MM.1S (cell line): ENCODE measurements at regions not wholly inside any gene's neighbourhood (a gene's known extent, or its start where the extent isn't known, plus 50 kb on each side); places are given as distances from the start of the nearest gene placed in this dataset.

Experiments
- DNase-seq: peaks from one replicate; pipeline ENCODE4 v3.0.0-alpha.2; 2015
- H2AFZ ChIP-seq: fragments of 300-600 bp; sonication (generic); 2 replicates; pipeline ENCODE4 v1.6.0; 2016; ENCODE audit warnings: antibody characterized with exemption, low read length
- H3F3A ChIP-seq: fragments of 300-600 bp; sonication (generic); 2 replicates; pipeline ENCODE4 v1.6.1; 2016; ENCODE audit warnings: mild to moderate bottlenecking, antibody characterized with exemption, low read length, moderate library complexity, mixed read lengths; ENCODE audit not compliant: insufficient read depth
- H3K27ac ChIP-seq: fragments of 300-600 bp; sonication (generic); 2 replicates; pipeline ENCODE4 v1.5.1; 2016; ENCODE audit warnings: mild to moderate bottlenecking, low read length
- H3K27me3 ChIP-seq: fragments of 300-600 bp; sonication (generic); replicated peaks from 2 replicates; pipeline ENCODE4 v1.6.0; 2016; ENCODE audit warnings: low read length; ENCODE audit not compliant: insufficient read depth
- H3K36me3 ChIP-seq: fragments of 300-600 bp; sonication (generic); replicated peaks from 2 replicates; pipeline ENCODE4 v1.6.1; 2016; ENCODE audit warnings: mild to moderate bottlenecking, low read length, mixed read lengths; ENCODE audit not compliant: insufficient read depth
- H3K4me1 ChIP-seq: fragments of 300-600 bp; sonication (generic); 2 replicates; pipeline ENCODE4 v1.6.1; 2016; ENCODE audit warnings: low read length, mixed read lengths
- H3K4me2 ChIP-seq: fragments of 300-600 bp; sonication (generic); 2 replicates; pipeline ENCODE4 v1.6.0; 2016; ENCODE audit warnings: low read depth, low read length
- H3K4me3 ChIP-seq: fragments of 300-600 bp; sonication (generic); 2 replicates; pipeline ENCODE4 v1.5.1; 2016; ENCODE audit warnings: low read length, mixed read lengths
- H3K79me2 ChIP-seq: fragments of 300-600 bp; sonication (generic); 2 replicates; pipeline ENCODE4 v1.6.1; 2016; ENCODE audit warnings: mixed run types, low read length, mixed read lengths
- H3K9ac ChIP-seq: fragments of 300-600 bp; sonication (generic); 2 replicates; pipeline ENCODE4 v1.6.1; 2016; ENCODE audit warnings: low read length, mixed read lengths
- H3K9me2 ChIP-seq: fragments of 300-600 bp; sonication (generic); replicated peaks from 2 replicates; pipeline ENCODE4 v1.6.1; 2016; ENCODE audit warnings: mild to moderate bottlenecking, low read length, mixed read lengths; ENCODE audit not compliant: insufficient read depth
- H3K9me3 ChIP-seq: fragments of 300-600 bp; sonication (generic); replicated peaks from 2 replicates; pipeline ENCODE4 v1.6.1; 2016; ENCODE audit warnings: mild to moderate bottlenecking, low read length, mixed read lengths; ENCODE audit not compliant: insufficient read depth
- H4K20me1 ChIP-seq: fragments of 300-600 bp; sonication (generic); 2 replicates; pipeline ENCODE4 v1.6.1; 2016; ENCODE audit warnings: mild to moderate bottlenecking, low read length, moderate library complexity, mixed read lengths; ENCODE audit not compliant: insufficient read depth
- EZH2 ChIP-seq: fragments of 300-600 bp; sonication (generic); optimal IDR thresholded peaks from 2 replicates; pipeline ENCODE3; 2017; ENCODE audit warnings: low read depth, mild to moderate bottlenecking, antibody characterized with exemption, low read length, mixed read lengths
- EZH2phosphoT487 ChIP-seq: fragments of 300-600 bp; sonication (generic); IDR thresholded peaks from 2 replicates; pipeline ENCODE4 v1.6.1; 2018; ENCODE audit warnings: antibody characterized with exemption, low read length
- TF ChIP-seq, protein P1 (sequence below): fragments of 300-600 bp; sonication (generic); IDR thresholded peaks from 2 replicates; pipeline ENCODE4 v1.5.1; 2016; ENCODE audit warnings: antibody characterized with exemption, low read length, mixed read lengths

DNA sequence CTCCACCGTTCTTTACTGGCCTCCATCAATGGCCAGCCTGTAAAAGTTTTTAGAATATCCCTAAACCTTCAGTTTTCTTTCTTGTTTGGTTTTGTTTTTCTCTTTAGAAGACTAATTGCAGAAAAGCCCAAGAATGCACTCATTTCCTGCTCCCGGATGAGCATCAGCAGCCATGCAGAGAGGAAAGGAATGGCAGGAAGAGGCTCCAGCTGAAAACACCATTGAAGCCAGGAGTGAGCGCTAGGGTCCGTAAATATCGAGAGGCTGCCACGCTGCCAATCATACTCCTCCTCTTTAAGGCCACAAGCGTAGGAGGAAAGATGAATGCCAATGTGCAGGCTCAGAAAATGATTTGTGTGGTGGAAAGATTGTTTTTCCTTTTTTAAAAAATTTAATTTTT is 57.4 kb upstream of the UBE2L5 start:
- no peak overlapping the region for H3K9ac ChIP-seq

DNA sequence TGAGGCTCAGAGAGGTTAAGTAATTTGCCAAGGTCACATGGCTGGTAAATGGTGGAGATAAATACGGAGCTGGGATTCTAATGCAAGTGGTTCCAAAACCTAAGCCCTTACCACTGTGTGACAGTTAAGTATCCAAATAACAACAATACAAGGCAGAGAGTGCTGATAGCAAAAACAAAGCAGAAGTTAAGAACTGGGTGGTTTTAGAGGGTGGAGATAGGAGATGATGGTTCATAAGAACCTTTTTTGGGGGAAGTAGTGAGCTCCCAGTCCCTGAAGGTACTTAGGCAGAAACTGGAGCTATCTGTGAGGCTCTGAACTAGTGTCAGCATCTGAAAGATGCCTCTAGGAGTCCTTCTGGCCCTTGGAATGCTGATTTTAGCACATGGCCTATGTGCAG is 56.2 kb upstream of the UBE2L5 start:
- Histone ChIP-seq H3F3A (peaks cover 10% of the 10 kb centered on the region), H2AFZ (no peak overlapping the region), H3K79me2 (peaks cover 9% of the 10 kb centered on the region), H3K36me3 (no peaks in the 10 kb centered on the region; the same call in 1 of the 2 replicates), H3K9ac (no peak overlapping the region), H3K4me3 (no peak overlapping the region), H3K4me1 (peaks cover 14% of the 10 kb centered on the region), H3K4me2 (no peak overlapping the region), H4K20me1 (no peaks in the 10 kb centered on the region), H3K27me3 (no peaks in the 10 kb centered on the region), H3K9me3 (no peaks in the 10 kb centered on the region), H3K27ac (no peak overlapping the region), H3K9me2 (no peaks in the 10 kb centered on the region)
- no peak for DNase-seq
- TF ChIP-seq EZH2 (no peak), EZH2phosphoT487 (no peak)
- TF ChIP-seq, protein P1, sequence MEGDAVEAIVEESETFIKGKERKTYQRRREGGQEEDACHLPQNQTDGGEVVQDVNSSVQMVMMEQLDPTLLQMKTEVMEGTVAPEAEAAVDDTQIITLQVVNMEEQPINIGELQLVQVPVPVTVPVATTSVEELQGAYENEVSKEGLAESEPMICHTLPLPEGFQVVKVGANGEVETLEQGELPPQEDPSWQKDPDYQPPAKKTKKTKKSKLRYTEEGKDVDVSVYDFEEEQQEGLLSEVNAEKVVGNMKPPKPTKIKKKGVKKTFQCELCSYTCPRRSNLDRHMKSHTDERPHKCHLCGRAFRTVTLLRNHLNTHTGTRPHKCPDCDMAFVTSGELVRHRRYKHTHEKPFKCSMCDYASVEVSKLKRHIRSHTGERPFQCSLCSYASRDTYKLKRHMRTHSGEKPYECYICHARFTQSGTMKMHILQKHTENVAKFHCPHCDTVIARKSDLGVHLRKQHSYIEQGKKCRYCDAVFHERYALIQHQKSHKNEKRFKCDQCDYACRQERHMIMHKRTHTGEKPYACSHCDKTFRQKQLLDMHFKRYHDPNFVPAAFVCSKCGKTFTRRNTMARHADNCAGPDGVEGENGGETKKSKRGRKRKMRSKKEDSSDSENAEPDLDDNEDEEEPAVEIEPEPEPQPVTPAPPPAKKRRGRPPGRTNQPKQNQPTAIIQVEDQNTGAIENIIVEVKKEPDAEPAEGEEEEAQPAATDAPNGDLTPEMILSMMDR: no peak

More for the DNA sequence above, 57.4 kb upstream of the UBE2L5 start:
- TF ChIP-seq EZH2phosphoT487: no peak
- no peak for TF ChIP-seq EZH2
- TF ChIP-seq, protein P1: no peak
- Histone ChIP-seq H2AFZ (no peak overlapping the region), H3K27ac (no peak overlapping the region), H3K9me2 (no peaks in the 10 kb centered on the region), H4K20me1 (no peaks in the 10 kb centered on the region), H3K27me3 (no peaks in the 10 kb centered on the region), H3K9me3 (no peaks in the 10 kb centered on the region), H3K4me2 (no peak overlapping the region), H3K79me2 (peaks cover 9% of the 10 kb centered on the region), H3K4me3 (no peak overlapping the region), H3K36me3 (no peaks in the 10 kb centered on the region; the same call in 1 of the 2 replicates), H3K4me1 (peaks cover 5% of the 10 kb centered on the region; the same call in 1 of the 2 replicates), H3F3A (no peaks in the 10 kb centered on the region; the same call in 1 of the 2 replicates)
- no peak for DNase-seq

DNA sequence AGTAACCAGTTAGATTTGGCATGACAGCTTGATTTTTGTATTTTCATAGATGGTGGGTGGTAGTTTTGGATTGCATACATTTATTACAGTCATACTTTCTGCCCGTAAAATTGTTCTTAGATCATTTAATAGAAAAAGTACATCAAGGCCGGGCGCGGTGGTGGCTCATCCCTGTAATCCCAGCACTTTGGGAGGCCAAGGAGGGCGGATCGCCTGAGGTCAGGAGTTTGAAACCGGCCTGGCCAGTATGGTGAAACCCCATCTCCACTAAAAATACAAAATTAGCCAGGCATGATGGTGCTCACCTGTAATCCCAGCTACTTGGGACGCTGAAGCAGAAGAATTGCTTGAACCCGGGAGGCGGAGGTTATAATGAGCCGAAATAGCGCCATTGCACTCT is 55.0 kb upstream of the UBE2L5 start:
- no peak for DNase-seq
- TF ChIP-seq EZH2phosphoT487: no peak
- TF ChIP-seq, protein P1: no peak
- no peak for TF ChIP-seq EZH2
- H2AFZ ChIP-seq: no peak overlapping the region
- peaks cover 9% of the 10 kb centered on the region for H3K79me2 ChIP-seq
- H3K4me2 ChIP-seq: no peak overlapping the region
- no peak overlapping the region for H3K4me3 ChIP-seq
- H4K20me1 ChIP-seq: no peaks in the 10 kb centered on the region
- H3K9ac ChIP-seq: no peak overlapping the region
- H3K9me3 ChIP-seq: no peaks in the 10 kb centered on the region
- H3F3A ChIP-seq: peaks cover 21% of the 10 kb centered on the region
- H3K27me3 ChIP-seq: no peaks in the 10 kb centered on the region
- H3K4me1 ChIP-seq: peaks cover 21% of the 10 kb centered on the region
- H3K27ac ChIP-seq: no peak overlapping the region
- H3K36me3 ChIP-seq: no peaks in the 10 kb centered on the region; the same call in 1 of the 2 replicates
- no peaks in the 10 kb centered on the region for H3K9me2 ChIP-seq
